ENCODE measurements at regions not wholly inside any gene's neighbourhood (a gene's known extent, or its start where the extent isn't known, plus 50 kb on each side); places are given as distances from the start of the nearest gene placed in this dataset.

DNA sequence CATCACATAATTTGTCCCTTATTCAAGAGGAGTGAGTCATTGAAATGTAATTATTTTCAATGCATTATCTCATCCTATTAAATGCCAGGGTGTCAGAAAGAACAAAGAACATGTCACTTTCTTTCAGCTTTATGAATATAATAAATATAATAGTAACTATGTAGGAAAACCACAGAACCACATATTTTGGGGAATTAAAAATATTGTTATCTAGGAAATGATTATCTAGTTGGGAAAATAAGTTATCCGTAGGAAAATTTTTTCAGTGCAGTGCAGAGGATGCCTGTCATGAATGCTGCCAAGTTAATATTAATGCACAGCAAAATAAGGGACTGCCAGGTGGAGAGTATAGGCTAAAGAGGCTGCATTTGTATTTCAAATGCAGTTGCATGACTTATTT, 844.8 kb downstream of the MAT2B start:
- DNase-seq (ENCODE audit: low spot score): no peak

DNA sequence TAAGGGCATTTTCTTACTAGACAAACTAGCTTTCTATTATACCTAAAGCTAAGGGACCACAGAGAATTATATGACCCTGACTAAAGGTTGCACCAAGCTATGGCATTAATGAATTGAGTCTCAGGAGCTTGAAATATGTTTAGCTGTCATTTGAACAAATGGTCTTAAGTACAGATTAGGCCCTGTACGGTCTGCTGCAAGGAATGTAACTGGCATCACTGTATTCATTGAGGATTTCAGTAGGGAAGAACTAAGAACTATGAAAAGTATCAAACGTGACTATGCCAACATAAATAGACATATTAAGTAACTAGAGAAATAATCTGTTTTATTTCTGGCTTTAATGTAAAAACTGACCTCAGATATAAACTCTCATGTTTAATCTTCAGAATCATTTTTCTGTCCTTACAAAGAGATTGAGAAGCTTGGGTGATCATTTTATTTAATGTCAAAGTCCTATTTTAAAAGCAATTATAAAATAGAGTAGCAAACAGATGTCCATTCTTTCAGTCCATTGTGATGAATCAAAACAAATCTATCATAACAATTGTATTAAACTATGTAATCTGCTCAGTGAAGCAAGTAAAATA, 845.9 kb downstream of the MAT2B start:
- DNase-seq (ENCODE audit: low spot score): no peak

DNA sequence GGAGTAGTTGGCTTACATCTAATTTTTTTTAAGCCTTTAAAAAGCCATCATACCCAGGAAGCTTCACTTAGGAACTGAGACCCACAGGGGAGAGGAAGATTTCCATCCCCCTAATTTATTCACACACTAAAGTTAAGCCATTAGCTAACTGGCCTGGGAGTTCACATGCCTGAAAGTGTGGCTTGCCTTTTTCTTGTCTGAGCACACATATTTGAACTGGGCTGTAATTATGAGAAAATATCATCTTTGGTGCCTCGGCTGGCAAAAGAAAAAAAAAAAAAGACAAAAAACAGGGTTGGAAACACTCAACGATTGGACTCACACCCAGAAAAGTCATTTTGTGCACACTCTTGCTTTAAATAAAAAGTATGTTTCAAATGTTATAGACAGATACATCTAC, 847.3 kb downstream of the MAT2B start:
- DNase-seq (ENCODE audit: low spot score): no peak

DNA sequence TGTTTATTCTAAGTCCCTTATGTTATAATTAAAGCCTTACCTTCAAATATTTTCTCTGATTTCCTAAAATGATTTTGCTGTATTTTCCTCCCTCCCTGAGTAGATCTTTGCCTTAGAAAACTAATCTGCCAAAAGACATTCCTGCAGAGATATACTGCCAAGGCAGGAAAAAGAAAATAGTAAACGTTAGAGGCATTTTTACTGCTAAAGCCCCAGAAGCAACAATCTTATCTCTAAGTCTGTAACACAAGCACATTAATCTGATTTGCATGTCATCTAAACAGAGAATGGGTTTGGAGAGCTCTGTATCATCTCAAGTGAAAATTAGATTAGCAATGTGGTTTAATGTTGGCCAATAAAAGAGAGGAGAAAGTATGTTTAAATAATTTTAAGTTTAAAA, 847.7 kb downstream of the MAT2B start:
- no peak for DNase-seq (ENCODE audit: low spot score)

DNA sequence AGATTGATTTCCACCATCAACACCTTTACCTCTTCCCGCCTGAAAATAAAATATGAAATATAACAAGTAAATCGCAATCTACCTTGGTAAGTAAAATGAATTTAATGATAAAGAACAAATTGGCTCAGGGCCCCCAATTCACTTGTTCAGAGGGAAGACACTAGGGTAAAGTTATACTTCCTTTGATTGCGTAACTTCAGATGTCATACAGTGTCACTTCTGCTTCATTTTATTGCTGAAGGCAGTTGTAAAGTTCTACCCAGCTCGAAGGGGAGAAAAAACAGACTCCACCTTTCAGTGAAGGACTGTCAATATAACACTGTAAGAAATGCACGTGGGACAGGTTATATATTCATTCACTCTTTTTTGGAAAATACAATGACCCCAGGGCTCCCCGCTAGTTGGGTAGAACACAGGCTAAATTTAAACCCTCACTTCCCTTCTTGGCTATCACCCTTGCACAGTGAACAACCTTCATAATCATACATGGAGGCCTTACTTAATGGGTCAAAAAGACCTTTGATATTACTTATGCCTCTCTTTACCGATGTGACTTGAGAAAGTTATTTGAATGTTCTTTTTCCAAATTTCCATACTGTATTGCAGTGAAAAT, 848.8 kb downstream of the MAT2B start:
- no peak for DNase-seq (ENCODE audit: low spot score)

DNA sequence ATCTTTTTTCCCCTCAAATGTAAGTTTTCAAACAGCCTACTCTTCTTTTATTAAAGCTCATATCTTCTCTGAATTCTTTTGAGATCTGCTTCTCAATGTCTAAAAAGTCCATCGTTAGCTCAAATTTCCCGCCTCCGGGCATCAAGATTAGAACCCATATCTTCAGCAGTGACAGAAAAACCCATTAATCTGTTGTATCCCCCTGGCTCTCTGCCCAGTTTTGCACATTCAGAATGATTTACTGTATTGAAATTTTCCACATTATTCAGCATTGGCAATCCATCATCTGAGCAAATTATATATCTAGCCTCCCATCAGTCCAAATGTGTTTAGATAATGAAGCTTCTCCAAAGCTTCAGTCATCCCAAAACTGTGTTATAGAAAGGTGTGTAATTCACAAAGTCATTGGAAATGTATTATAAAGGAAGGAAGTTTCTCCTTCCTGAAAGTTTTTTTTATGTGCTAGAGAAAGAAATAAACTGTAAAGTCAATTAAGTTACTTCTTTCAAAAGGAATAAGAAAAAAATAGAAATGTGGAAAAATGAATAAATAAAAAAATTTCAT, 849.9 kb downstream of the MAT2B start:
- DNase-seq (ENCODE audit: low spot score): no peak

DNA sequence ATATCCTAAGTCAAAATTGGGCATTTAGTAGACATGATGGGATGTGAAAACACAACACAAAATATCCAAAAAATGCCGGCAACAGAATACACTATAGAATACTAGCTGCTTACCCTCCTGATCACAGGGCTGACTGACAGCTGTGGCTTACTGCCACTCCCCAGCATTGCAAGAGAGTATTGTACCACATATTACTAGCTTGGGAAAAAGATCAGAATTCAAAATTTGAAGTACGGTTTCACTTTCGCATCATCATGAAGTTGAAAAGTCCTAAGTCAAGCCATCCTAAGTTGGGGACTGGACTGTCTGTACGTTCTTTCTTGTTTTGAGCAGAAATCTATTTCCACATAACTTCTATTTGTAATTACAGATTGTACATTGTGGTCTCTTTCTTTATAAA, 851.4 kb downstream of the MAT2B start:
- no peak for DNase-seq (ENCODE audit: low spot score)

DNA sequence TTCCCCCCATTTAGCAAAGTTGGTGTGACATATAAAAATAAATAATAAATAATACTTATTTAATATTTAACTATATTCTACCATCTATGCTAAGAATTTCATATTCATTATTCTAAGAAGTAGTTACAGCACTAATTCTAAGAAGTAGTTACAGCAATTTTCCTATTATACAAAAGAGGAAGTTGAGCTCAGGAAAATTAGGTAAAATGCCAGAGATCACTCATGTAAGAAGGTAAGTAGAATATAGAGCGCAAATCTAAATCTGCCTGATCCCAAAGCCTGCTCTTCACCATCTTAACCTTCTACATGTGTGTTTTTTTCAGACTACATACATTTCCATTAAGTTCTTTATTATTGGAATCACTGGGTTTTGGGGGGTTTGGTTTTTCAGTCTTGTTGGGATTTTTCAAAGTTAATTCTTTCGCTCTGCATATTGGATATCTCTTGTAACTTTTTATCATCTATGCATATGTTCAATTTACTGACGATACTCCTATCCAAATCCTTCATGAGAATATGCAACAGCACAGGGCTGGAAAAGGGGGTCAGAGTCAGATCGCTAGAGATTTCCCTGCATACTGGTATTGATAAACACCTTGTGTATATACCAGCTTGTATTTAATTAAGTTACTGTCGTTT, 852.1 kb downstream of the MAT2B start:
- DNase-seq (ENCODE audit: low spot score): no peak

DNA sequence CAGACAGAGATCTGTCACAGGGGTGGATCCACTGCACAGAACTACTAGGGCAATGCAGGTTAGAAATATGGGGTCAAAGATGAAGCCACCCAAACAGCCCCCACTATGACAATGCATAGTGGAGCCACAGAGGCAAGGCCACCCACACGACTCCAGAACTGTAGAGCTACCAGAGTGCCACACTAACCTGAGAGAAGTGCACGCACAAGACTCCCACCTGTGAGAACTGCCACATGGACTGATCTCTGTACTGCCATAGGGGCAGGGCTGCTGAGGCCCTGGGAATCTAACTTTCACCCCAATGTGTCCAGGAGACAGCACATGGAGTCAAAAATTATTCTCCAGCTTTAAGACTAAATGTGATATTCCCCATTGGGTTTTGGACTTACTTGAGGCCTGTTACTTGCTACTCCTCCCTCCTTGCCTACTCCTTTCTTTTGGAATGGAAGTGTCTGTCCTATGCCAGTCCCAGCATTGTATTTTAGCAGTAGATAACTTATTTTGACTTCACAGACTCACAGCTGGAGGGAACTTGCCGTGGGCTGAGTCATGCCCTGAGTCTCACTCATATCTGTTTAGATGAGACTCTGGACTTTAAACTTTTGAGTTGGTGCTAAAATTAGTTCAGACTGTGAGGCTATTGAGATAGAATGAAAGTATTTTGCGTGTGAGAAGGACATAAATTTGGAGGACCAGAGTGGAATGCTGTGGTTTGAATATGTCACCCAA, 853.3 kb downstream of the MAT2B start:
- DNase-seq (ENCODE audit: low spot score): no peak

DNA sequence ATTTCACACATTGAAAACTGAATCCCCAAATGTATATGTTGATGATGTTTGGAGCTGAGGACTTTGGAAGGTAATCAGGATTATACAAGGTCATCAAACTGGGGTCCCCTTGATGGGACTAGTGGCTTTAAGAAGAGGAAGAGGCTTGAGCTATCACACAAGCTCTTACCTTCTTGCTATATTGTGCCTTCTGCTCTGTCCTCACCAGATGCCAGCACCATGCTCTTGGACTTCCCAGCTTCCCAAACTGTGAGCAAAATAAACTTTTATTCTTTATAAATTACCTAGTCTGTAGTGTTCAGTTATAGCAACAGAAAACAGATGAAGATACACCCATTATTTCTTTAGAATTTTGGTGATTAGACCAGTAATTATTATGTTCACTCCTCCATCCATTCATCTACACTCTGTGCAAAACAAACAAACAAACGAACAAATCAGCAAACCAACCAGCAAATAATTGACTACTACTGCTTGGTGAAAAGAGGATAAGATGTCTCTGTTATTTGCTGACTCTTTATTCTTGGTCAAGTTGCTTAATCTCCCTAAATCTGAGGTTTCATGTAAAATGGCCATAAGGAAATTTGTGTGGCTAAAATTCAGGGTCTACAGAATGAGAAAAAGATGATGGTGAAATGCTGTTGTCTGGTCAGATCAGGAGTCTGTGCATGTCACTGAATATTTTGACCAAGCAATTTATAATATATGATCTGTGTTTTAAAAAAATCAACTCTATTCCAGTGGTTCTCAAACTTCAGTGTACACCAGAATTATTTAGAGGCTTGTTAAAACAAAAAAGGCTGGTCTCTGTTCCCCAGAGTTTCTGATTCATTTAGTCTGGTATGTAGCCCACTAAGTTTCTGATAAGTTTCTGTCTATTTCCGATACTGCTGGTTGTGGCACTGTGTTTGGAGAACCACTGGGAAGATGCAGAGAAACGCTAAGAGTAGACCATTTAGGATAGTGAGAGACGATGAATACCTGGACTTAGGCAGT, 854.1 kb downstream of the MAT2B start:
- DNase-seq (ENCODE audit: low spot score): no peak

DNA sequence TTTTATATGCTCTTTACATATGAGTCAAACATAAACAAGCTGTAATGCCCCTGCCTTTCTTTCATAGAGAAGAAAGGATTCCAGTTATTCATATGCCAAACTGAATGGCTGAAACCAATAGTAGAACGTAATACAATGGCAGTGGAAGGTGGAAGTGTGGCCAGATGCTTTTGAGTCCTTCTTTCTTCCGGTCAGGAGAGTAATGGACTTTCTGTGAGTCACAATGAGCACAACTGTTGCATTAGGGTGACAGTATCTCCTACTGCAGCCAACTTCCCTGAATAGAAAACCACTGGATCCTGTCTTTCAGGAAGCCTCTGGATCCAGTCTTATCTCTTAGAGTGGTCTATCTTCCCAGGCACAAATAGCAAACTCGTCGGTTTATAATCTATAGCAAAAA, 855.2 kb downstream of the MAT2B start:
- no peak for DNase-seq (ENCODE audit: low spot score)

DNA sequence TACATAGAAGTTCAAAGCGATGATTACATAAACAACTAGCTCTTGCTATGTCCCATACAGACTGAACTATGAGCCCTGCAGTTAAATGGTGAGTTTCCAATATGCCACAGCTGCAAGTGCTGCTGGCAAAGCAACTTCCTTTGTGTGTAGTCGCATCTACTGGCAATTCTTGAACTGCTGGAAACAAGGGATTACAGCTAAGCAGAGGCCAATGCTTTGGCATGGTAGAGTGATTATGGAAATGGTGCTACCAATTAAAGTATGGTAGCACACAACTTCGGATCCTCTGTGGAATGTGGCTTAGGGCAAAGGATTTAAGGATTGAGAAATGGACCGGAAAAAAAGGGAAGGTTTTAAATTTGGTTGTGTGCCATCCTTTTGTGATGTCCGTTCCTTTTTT, 856.6 kb downstream of the MAT2B start:
- DNase-seq (ENCODE audit: low spot score): no peak

DNA sequence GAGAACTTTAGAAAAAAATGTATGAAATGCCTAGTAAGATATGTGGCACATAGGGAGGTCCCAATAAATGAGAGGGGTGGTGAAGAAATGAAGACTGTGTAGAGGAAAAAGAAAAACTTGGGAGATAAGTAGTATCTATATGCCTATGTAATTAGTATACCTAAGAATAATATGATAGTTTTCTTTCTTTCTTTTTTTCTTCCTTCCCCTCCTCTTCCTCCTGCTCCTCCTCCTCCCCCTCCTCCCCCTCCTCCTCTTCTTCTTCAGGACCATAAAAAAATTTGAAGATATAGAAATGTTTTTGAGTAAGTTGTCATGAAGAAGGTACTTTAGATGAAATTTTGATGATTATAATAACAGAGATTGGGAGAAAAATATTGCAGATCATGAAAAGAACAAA, 857.4 kb downstream of the MAT2B start:
- no peak for DNase-seq (ENCODE audit: low spot score)

DNA sequence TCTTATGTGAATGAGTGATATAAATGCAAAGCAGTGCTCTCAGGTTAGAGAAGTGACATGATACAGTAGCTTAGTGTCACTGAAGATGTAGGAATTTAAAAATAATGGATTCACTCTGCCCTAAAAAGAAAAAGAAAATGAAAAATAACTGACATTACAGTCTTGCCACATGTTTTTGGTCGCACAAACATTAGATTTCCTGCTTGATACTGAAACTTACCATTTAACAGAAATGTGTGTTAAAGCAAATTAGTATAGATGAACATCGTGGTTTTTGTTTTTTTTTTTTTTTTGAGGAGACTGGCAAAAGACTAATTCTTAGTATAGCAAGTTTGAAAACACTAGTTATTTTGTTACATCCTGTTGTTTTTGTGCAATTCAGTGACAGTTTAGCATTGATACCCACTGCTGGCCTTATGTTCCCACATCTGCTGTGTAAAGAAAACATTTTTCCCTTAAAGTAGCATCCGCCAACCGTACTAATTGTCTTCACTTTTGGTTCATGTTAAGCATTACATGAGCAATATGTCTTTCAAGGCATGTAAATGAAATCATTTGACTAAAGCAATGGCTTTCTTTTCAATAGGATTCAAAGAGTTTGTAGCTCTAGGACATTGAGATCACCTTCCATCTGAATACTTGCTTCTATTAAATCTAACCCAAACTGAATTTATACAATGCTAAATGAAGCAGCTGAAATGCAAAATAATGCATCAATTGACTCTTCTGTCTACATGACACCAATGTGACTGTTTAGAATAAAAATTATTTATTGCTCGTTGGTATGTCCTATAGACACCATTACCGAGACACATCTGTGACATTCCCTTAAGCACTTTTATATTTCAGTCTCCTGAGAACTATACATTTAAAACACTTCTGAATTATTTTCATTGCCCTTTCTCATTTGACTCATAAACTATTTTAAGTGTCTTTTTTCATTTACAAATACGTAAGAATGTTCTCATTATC, 859.1 kb downstream of the MAT2B start:
- no peak for DNase-seq (ENCODE audit: low spot score)

DNA sequence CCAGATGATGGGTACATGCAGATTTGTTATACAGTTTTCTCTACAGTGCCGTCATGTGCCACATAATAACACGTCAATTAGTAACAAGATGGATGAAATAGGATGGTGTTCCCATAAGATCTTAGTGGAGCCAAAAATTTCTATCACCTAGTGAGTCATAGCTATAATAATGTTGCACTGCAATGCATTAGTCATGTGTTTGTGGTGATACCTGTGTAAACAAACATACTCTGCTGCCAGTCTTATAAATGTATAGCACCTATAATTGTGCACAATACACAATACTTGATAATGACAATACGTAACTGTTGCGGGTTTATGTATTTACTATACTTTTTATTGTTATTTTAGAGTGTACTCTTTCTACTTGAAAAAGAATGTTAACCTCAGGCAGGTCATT, 865.4 kb downstream of the MAT2B start:
- no peak for DNase-seq (ENCODE audit: low spot score)

DNA sequence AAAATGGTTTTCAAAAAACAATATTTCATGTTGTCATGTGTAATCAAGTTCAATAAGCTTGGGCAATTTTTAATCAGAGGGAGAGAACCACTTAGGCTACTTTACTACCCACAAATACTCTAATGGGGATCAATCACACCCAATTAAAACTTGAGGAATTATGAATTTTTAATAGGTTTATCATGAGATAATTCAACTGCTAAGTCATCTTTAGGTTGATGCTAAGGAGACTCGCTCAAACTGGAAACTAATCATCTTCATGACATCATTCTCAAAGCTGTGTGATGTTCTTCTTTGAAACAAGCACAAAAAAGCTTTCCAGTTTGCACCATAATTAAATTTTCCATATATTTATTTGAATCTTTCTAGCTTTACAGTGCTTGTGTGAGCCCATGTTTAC, 867.5 kb downstream of the MAT2B start:
- no peak for DNase-seq (ENCODE audit: low spot score)

DNA sequence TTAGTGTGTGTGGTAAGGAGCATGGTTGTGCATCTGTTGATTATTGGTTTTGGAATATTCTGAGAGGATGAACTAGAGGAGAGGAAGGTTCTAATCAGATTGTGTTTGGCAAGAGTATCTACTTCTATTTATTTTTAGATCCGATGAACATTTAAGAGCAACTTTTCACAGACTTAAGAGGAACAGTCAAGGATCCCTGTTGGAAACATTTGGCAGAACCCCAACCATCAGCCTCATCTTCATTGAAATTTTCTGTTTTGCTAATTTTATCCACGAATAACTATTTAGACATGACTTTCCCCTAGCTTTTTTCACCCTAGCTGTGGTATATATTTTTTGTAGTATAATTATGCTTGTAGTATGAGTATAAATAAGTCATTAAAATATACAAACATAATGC, 868.5 kb downstream of the MAT2B start:
- no peak for DNase-seq (ENCODE audit: low spot score)

DNA sequence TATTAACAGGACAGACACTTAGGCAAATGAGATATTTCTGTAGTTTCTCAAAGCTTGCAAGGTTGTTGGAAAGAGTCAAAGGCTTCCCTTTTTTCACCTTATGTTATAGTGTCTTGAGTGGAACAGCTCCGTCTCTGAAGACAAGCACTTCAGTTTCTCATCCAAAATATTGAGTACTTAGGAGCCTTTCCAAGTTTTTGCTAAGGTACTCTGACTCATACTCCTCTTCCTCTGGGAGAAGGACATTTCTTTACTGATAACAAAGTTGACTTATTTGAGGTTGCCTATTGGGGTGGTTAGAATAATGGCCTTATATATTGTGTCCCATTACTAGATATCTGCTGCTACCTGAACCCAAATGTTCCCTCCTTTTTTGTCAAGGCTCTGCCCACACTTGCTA, 869.6 kb downstream of the MAT2B start:
- no peak for DNase-seq (ENCODE audit: low spot score)

DNA sequence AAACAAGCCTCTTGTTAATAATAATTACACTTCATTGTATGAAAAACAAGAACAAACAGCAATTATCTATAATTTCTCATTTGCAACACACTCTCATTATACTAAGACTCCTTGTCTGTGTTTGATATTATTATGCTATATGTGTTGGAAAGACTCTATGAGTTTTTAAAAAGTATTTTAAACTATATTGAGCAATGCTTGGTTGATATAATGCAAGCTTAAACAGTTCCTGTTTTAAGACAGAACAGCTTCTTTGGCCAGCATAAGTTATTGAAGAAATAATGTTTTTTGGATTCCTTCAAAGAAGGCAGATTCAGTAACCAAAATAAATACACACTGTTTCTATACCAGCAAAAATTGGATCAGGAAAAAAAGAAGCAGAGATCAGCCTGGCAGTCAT, 871.4 kb downstream of the MAT2B start:
- no peak for DNase-seq (ENCODE audit: low spot score)

DNA sequence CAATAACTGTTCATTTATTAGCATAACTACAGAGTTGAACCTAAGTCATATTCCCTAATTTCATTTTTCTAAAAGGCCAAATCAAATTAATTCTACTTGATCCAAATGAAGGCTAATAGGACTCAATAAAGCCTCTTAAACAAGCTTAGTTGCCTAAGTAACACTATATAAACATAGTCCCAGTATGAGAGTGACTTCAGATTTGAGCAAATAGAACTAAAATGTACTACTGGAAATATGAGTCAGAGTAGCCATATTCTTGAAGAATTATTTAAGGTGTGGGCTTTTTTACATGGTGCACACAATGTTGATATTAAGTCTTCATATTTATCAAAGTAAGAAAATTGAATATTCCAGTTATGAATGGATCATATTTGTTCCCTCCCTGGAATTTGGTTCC, 872.3 kb downstream of the MAT2B start:
- no peak for DNase-seq (ENCODE audit: low spot score)

DNA sequence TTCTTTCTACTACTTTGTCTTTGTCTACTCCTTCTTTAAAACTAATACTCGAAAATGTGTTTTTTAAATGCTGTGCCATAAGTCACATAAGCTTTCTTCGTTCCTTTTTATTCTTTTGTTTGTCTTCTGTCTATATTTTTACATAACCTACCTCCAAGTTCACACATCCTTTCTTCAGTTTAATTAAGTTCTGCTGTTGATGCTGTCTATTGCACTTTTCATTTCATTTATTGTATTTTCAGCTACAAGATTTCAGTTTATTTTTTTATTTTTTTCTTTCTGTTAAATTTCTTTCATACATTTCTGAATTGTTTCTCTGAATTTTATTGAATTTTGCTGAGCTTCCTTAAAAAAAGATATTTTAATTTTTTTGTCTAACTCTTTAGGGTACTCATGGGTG, 878.2 kb downstream of the MAT2B start:
- no peak for DNase-seq (ENCODE audit: low spot score)
